MCF 10A (cell line): ENCODE measurements at regions not wholly inside any gene's neighbourhood (a gene's known extent, or its start where the extent isn't known, plus 50 kb on each side); places are given as distances from the start of the nearest gene placed in this dataset.

Experiments
- BruUV-seq: library from RNA; stranded (reverse); fragments of 400-500 nt; replicated peaks from 2 replicates; lab custom pipeline; 2021; lab: Mats Ljungman, UMichigan
- CTCF ChIA-PET: fragments of 300-600 bp; sonication (Branson Sonifier 250); formaldehyde crosslinking; extraction: SDS; loops from one replicate; lab custom pipeline; 2021; ENCODE audit warnings: antibody characterized with exemption, inconsistent platforms; lab: Yijun Ruan, JAX
- POLR2A ChIA-PET: fragments of 300-600, 350-650 bp; sonication (Branson Sonifier 250); formaldehyde crosslinking; extraction: SDS; loops from one replicate; lab custom pipeline; 2020; ENCODE audit warnings: antibody characterized with exemption, inconsistent platforms; lab: Yijun Ruan, JAX
- DNase-seq: peaks from one replicate; pipeline ENCODE4 v3.0.0-alpha.2; 2018; ENCODE audit not compliant: unreplicated experiment
- H3K27ac Mint-ChIP-seq: one replicate; pipeline ENCODE4 v1.8.0; 2022; ENCODE audit warnings: mild to moderate bottlenecking, low read depth, mixed read lengths; ENCODE audit not compliant: unreplicated experiment
- H3K27me3 Mint-ChIP-seq: one replicate; pipeline ENCODE4 v1.8.0; 2022; ENCODE audit warnings: mixed read lengths; ENCODE audit not compliant: insufficient read depth, unreplicated experiment
- H3K36me3 Mint-ChIP-seq: one replicate; pipeline ENCODE4 v1.8.0; 2022; ENCODE audit warnings: mild to moderate bottlenecking, moderate library complexity, mixed read lengths; ENCODE audit not compliant: insufficient read depth, unreplicated experiment
- H3K4me1 Mint-ChIP-seq: one replicate; pipeline ENCODE4 v1.8.0; 2022; ENCODE audit warnings: mixed read lengths; ENCODE audit not compliant: insufficient read depth, unreplicated experiment
- H3K4me3 Mint-ChIP-seq: one replicate; pipeline ENCODE4 v1.8.0; 2022; ENCODE audit warnings: mild to moderate bottlenecking, moderate library complexity, mixed read lengths; ENCODE audit not compliant: unreplicated experiment
- H3K9me3 Mint-ChIP-seq: one replicate; pipeline ENCODE4 v1.8.0; 2022; ENCODE audit warnings: mixed read lengths; ENCODE audit not compliant: unreplicated experiment
- intact Hi-C: fragments of 100-400 bp; cut with micrococcal nuclease; formaldehyde crosslinking; loops from 2 replicates; pipeline ENCODE4 v1.14.1; 2022
- TF ChIP-seq, protein P1 (sequence below): fragments of 200-600 bp; IDR thresholded peaks from one replicate; pipeline ENCODE4 v1.8.0; 2022; ENCODE audit warnings: antibody characterized with exemption, mild to moderate bottlenecking; ENCODE audit not compliant: unreplicated experiment

DNA sequence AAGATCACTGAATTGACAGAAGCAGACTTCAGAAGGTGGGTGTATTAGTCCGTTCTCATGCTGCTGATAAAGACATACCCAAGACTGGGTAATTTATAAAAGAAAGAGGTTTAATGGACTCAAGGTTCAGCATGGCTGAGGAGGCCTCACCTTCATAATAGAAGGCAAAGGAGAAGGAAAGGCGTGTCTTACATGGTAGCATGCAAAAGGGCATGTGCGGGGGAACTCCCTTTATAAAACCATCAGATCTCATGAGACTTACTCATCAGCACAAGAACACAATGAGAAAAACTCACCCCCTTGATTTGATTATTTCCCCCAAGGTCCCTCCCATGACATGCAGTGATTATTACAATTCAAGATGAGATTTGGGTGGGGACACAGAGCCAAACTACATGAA, 416.3 kb upstream of the EPHA3 start:
- TF ChIP-seq, protein P1, sequence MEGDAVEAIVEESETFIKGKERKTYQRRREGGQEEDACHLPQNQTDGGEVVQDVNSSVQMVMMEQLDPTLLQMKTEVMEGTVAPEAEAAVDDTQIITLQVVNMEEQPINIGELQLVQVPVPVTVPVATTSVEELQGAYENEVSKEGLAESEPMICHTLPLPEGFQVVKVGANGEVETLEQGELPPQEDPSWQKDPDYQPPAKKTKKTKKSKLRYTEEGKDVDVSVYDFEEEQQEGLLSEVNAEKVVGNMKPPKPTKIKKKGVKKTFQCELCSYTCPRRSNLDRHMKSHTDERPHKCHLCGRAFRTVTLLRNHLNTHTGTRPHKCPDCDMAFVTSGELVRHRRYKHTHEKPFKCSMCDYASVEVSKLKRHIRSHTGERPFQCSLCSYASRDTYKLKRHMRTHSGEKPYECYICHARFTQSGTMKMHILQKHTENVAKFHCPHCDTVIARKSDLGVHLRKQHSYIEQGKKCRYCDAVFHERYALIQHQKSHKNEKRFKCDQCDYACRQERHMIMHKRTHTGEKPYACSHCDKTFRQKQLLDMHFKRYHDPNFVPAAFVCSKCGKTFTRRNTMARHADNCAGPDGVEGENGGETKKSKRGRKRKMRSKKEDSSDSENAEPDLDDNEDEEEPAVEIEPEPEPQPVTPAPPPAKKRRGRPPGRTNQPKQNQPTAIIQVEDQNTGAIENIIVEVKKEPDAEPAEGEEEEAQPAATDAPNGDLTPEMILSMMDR, result no peak
- intact Hi-C loops, result no loop called here
- ChIA-PET CTCF (interaction anchor here (1.0 kb wide), 1 partner anchor 472 kb away, joined by 3 read pairs; no protein-coding TSS in a partner anchor), POLR2A (no interaction called here)
- Mint-ChIP-seq H3K4me3 (no peak overlapping the region), H3K4me1 (no peaks in the 10 kb centered on the region), H3K9me3 (peaks cover 9% of the 10 kb centered on the region), H3K27ac (no peak overlapping the region), H3K36me3 (no peaks in the 10 kb centered on the region), H3K27me3 (no peaks in the 10 kb centered on the region)
- BruUV-seq, result no TSS peak
- no peak for DNase-seq

DNA sequence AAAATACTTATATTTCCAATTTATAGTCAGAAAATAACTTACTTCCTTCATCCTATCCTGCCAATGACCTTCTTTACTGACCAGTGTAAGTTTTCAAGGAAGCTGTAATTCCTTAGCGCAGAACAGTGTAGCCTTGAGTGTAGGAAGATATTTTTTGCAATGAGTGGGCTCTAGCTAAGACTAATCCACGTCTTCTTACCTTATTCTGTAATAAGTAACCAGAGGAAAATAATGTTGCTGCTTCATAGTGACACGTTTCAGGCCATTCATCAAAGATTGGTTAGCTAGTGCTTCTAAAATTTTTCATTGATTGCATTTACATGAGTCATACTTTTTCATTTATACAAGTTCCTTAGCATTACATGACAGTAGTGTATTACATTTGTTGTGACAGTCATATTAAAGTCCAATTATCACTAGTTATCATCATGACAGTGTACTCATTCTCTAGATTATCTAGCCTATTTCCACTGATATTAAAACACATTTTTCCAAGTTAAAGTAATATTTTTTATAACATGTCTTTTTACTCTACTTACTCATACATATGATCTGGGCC, 403.8 kb upstream of the EPHA3 start:
- Mint-ChIP-seq H3K9me3 (no peaks in the 10 kb centered on the region), H3K36me3 (no peaks in the 10 kb centered on the region), H3K27ac (no peak overlapping the region), H3K4me1 (peaks cover 9% of the 10 kb centered on the region), H3K4me3 (no peak overlapping the region), H3K27me3 (no peaks in the 10 kb centered on the region)
- ChIA-PET POLR2A (no interaction called here), CTCF (interaction anchor here (0.5 kb wide), 1 partner anchor 853 kb away, joined by 4 read pairs; no protein-coding TSS in a partner anchor)
- TF ChIP-seq, protein P1, result no peak
- no peak for DNase-seq
- BruUV-seq, result no TSS peak
- intact Hi-C loops, result no loop called here

DNA sequence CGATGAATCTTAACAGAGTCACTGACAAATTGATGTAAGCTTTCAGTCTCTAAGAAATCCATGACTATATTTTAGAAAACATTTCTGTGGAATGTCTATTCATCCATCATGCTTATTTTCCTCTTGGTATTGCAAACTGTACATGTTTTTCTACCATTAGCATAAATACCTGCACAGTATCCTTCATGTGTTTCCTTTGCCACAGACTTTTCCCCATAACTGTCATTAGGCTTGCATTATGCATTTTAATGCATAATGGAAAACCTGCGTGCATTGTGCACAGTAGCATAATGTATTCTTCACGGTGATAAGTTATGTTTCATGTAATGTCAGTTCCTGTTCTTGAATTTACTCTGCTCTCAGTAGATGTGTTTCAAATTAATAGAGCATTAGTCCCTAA, 403.1 kb upstream of the EPHA3 start:
- no TSS peak for BruUV-seq

DNA sequence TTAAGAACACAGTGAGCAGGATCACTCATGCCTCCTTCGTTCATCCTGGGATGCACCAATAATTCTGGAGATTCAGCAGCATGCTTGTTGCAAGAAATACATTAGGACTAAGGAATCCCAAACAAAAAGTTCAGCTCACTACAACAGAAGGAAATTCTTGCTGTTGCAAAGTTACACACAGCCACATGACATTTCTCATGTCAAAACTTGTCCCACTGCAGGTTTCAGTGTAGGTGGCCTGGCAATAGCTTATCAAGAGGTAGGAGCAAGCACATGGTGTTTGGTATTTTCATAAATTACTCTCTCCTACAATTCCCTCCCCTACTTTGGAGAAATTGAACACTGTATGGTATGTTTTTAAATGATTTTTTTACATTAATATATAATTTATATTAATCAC, 399.6 kb upstream of the EPHA3 start:
- Mint-ChIP-seq H3K4me3 (no peak overlapping the region), H3K36me3 (no peaks in the 10 kb centered on the region), H3K27ac (no peak overlapping the region), H3K9me3 (no peaks in the 10 kb centered on the region), H3K27me3 (no peaks in the 10 kb centered on the region), H3K4me1 (peaks cover 9% of the 10 kb centered on the region)
- TF ChIP-seq, protein P1, result no peak
- POLR2A ChIA-PET, result interaction anchor here (1.1 to 2.0 kb wide), 3 partner anchors 12 to 557 kb away, joined by 3 to 9 read pairs (median 7); partner anchors contain the start of gene C3orf38
- intact Hi-C loops, result no loop called here
- CTCF ChIA-PET, result no interaction called here
- no peak for DNase-seq
- BruUV-seq, result no TSS peak

More for the DNA sequence above, 403.1 kb upstream of the EPHA3 start:
- H3K36me3 Mint-ChIP-seq, result no peaks in the 10 kb centered on the region
- H3K4me3 Mint-ChIP-seq, result no peak overlapping the region
- no peak overlapping the region for H3K27ac Mint-ChIP-seq
- H3K9me3 Mint-ChIP-seq, result no peaks in the 10 kb centered on the region
- H3K4me1 Mint-ChIP-seq, result peaks cover 9% of the 10 kb centered on the region
- no peaks in the 10 kb centered on the region for H3K27me3 Mint-ChIP-seq
- no peak for DNase-seq
- TF ChIP-seq, protein P1, result no peak
- intact Hi-C loops, result no loop called here
- CTCF ChIA-PET, result interaction anchor here (0.5 to 0.6 kb wide), 2 partner anchors 156 to 853 kb away, joined by 4 to 5 read pairs; no protein-coding TSS in a partner anchor
- POLR2A ChIA-PET, result no interaction called here
